NCI-H69 (cell line): ENCODE measurements at regions not wholly inside any gene's neighbourhood (a gene's known extent, or its start where the extent isn't known, plus 50 kb on each side); places are given as distances from the start of the nearest gene placed in this dataset.
"Not testable (repeated sequence)": the region's sequence is repeated elsewhere in the genome, so short reads cannot be mapped to it uniquely, and the experiment has no call there.

ENCODE experiments used
- DNase-seq: peaks from one replicate; lab custom pipeline; 2025; lab: John Stamatoyannopoulos, UW

DNA sequence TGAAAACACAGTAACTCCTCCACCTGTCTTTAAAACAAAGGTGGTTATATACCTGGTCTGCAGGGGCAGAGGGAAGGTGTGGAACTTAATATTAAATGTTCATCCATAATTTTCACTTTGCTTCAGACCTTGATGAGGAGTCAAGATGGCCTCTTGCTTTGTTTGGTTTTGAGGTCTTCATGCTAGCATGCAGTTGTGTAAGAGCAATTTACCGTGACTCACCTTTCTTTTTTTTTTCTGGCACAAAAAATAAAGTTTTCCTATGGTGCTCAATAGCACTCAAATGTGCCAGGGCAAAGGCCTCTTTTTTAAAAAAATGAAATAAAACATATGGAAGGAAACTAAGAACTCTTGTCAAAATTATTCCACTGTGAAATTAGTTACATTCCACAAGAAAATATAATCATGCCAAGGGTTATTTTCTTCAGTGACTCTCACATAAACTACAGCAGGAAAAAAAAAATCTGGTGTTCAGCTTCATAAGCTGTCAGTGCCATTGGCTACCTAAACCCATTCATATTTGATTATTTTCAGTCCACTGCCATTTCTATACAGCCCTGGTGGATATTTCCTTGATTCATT, 128.2 kb downstream of the SLC7A11 start:
- DNase-seq: no peak

DNA sequence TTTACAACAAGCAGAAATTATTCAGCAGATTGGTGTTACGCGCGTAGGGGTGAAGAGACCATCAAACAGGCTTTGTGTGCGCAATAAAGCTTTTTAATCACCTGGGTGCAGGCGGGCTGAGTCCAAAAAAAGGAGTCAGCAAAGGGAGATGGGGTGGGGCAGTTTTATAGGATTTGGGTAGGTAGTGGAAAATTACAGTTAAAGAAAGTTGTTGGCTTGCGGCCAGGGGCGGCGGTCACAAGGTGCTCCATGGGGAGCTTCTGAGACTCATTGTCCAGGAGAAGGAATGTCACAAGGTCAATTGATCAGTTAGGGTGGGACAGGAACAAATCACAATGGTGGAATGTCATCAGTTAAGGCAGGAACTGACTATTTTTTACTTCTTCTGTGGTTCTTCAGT, 129.3 kb downstream of the SLC7A11 start:
- not testable (repeated sequence) for DNase-seq

DNA sequence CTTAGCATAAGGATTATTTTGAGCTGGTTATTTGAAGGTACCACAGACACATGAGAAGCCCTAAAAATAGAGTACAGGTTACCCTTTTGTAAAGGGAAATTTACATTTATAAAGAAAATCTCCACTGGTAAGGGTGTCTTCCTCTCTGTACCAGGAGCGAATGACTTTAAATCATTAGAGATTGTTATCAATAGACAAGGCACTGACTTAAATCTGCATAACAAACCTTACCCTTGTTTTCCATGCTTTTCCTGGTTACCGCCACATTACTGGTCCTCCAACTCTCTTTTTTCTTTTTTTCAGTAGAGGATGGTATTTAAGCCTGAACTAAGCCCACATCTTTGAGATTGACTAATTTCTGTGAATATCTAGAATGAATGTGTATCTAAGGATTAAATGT, 129.8 kb downstream of the SLC7A11 start:
- DNase-seq: no peak

DNA sequence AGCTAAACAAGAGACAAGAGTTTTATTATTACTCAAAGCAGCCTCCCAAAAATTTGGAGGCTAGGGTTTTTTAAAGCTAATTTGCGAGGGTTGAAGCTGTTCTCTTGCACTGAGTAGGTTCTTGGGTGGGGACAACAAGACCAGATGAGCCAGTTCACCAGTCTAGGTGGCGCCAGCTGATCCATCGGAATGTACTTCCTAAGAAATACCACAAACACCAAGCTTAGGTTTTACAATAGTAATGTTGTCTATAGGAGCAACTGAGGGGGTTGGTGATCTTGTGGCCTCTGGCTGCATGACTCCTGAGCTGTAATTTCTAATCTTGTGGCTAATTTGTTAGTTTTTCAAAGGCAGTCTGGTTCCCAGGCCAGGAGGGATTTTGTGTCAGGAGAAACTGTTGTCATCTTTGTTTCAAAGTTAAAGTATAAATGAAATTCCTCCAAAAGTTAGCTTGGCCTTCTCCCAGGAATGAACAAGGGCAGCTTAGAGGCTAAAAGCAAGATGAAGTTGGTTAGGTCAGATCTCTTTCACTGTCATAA, 130.6 kb downstream of the SLC7A11 start:
- no peak for DNase-seq

DNA sequence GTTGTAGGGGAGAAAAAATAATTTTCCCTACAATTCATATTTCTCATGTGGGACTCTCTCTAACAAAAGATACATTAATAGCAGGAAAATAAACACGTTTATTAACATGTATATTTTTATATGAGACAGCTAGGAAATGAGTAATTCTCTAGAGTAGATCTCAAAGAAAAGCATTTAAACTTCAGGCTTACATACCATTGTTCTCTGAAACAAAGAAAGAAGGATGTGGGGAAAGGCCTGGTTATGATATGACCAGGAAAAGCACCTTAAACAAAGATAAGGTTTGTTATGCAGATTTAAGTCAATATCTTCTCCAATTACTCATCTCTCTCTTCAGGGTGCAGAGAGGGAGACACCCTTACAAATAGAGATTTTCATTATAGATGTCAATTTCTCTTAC, 131.3 kb downstream of the SLC7A11 start:
- DNase-seq: no peak

DNA sequence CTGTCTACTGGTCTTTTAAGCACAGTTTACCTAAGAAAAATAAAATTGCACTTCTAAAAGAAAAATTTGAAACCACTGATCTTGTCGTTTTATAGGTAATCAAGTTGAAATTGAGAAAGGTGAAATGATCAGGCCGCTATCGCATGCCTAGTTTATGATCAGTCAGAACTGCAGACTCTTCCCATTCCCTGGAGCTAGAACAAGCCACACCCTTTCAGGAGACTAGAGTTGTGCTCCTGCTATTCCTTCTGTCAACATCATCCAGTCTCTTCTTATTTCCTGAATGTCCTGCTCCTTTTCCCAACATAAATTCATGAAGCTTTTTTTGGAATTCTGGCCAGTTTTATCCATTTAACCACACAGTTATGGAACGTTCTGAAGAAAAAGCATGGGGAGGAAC, 135.1 kb downstream of the SLC7A11 start:
- DNase-seq: no peak

DNA sequence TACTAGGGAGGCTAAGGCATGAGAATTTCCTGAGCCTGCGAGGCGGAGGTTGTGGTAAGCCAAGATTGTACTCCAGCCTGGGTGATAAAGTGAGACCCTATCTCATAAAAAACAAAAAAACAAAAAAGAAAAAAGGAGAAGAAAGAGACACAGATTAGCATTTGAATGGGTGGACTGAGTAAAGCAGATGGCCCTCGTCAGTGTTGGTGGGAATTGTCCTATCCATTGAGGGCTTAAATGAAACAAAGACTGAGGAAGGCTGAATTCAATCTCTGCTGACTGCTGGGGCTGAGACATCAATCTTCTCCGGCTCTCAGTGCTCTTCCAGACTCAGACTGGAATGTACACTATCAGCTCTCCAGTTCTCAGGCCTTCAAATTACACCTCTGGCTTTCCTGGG, 136.8 kb downstream of the SLC7A11 start:
- DNase-seq: no peak

DNA sequence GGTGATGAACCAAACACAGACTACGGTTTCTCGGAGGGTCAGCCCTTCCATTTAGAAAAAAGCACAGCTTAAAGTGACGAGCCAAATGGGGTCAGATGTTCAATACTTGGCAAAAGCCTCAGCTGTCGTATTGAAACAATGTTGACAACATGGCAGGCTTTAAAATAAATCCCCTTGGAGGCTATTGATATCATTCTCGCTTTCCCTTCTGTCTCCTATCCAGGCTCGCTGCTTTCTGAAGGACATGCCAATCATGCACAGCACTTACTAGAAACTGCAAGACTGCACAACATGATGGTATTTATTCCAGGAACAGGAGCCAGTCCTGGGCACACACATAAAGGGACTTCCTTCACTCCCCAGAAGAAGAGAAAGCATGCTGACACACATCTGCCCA, 137.9 kb downstream of the SLC7A11 start:
- DNase-seq: no peak

DNA sequence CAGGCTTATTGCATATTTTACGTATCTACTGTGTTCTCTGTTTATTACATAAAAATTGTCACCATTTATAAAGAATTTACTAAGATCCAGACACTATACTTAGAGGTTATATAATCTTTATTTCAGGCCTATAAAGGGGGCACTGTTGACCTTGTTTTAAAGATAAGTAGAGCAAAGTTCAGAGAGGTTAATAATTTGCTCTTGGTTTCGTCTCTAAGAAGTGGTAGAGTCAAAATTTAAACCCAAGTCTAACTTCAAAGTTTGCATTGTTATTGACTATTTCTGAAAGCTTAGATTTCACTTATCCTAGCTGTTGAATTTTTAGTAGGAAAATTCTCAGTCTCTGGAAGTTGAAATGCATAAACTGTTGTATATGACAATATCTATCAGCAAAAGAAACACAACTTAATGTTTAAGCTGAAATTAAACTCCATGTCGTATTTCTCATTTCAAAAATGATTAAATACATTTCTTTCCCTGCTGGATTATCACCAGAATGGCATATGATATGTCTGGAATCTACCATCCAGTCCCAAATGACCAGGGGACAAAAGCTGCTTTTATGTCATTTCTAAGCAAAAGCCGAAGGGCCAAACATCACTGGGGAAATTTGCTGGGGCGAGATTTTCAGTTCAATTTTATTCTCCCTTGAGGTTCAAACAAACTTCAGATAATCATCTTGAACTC, 138.4 kb downstream of the SLC7A11 start:
- no peak for DNase-seq

DNA sequence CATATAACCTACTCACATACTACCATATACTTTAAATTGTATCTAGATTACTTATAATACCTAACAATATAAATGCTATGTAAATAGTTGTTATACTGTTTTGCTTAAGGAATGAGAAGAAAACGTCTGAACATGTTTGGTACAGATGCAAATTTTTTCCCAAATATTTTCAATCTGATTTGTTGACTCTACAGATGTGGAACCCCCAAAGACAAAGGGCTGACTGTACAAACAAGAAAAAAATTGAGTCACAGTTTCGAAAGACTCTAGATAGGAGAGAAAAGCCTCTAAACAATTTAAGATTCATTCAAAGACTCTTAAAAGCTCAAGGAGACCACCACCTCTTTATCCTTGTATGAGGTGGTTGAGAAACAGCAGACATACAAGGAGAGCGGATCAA, 142.8 kb downstream of the SLC7A11 start:
- no peak for DNase-seq

DNA sequence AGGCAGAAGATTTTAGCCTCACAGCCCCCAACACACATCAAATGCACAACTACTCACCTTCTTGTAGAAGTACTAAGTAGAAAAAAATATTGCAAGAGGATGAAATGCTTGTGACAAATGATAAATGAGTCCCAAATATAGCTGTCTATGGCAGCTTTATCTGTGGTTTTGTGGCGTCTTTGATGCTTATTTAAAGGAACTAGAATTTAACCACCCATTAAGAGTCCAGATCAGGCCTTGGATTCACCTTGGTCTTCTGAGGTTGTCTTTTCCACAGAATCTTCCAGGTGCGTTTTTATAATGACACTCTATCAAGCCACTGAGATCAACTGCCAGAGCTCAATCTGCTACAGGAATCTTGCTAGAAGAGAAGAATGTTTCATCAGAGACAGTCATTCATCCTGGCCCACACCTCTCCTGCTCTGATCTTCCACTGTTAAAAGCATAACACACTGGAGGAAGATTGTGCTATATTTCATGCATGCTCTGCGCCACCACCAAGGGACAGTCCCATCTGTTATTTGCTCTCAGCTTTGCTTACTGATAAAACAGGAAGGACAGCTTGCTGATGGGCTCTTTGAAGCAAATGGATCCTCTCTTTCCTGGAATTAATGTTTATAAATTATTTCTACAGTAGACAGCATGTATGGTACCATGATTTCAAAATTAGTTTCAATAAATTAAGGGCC, 144.1 kb downstream of the SLC7A11 start:
- peak; percentile 53 for DNase-seq

DNA sequence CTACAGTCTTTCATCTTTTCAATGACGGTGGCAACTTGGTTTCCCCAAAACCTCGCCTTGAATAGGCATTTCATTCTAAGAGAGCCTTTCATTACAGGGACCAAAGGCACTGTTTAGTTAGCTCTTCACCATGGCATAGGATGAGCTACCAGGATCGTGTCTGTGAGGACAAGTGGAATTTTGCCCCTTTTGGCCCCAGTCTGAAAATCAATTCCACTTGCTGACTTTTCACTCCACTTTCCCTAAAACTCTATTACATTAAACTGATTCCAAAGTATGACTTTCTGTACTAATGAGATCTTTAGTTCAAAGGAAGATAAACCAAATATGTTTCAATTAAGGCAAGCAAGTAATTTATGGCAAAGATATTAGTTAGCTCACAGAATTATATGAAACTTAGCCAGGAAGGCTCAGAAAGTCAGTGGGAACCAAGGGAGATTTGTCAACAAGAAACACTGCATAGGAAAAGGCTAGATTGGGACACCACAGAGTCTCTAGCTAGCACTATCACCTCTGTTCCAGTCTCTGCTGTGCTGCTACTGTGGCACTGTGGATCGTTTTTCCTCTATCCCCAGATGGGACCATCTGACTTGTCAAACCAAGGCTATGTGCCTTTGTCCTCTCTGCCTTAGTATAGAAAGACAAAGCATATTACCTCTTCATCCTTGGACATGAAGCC, 145.6 kb downstream of the SLC7A11 start:
- no peak for DNase-seq

DNA sequence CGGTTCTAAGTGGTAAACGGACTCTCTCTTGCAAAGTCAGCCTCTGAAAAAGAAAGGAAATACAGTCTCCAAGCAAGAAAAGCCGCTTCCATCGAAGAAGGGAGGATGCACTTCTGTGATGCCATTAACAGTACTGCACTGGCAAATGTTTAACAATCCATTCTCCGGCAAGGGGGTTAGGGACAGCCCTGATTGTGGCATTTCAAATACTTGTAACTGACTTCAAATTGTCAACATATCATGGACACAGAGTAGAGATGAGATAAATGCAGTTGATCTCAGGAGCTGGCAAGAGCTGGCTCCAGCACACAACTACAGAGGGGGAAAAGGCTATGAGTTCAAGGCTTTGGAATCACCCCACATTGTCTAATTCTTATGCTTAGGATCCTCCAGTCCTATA, 146.8 kb downstream of the SLC7A11 start:
- DNase-seq: no peak

DNA sequence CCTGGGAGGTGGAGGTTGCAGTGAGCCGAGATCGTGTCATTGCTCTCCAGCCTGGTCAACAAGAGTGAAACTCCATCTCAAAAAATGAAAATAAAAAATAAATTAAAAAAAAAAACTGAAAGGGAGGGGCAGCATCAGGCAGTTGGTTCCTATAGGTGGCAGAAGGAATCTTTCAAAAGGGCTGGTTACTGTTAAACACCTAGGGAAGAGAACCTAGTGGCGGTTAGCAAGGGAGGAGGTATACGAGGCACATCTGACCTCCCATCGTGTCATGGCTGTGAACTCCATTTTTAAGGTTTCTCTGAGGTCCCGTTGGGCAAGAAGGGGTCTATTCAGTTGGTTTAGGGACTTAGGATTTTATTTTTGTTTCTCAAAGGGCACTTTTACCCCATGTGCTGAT, 150.1 kb downstream of the SLC7A11 start:
- DNase-seq: peak; percentile 11

DNA sequence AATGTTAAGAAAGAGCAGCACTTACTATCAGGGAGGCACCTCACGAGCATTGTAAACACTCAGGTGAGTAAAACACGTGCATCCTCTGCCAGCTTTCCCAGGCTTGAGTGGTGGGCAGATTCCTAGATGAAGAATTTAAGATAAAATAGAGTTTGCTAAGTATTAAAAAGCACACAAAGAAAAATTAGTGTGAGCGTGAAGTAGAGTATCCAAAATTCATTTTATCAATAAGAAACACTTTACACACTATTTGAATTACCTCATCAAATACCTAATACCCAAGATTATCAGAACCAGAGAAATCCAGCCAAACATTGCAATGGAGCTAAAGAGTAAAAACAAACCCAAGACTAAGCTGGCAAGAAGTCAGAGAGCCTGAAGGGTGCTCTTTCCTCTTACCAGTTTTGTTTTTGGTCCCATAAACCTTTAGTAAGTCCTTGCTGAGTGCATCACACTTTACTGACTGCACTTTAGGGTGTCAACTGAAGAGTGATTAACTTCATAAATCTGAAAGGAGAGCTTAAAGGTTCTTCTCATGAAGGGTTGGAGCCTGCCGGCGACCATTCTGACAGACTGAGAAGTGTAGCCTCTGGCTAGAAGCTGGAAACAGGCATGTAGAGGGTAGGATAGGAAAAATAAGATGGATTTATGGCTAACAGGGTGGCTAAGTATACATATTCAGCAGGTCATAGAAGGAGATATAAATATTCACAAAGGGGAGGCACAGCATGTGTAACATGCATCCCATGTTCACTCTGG, 151.1 kb downstream of the SLC7A11 start:
- no peak for DNase-seq

DNA sequence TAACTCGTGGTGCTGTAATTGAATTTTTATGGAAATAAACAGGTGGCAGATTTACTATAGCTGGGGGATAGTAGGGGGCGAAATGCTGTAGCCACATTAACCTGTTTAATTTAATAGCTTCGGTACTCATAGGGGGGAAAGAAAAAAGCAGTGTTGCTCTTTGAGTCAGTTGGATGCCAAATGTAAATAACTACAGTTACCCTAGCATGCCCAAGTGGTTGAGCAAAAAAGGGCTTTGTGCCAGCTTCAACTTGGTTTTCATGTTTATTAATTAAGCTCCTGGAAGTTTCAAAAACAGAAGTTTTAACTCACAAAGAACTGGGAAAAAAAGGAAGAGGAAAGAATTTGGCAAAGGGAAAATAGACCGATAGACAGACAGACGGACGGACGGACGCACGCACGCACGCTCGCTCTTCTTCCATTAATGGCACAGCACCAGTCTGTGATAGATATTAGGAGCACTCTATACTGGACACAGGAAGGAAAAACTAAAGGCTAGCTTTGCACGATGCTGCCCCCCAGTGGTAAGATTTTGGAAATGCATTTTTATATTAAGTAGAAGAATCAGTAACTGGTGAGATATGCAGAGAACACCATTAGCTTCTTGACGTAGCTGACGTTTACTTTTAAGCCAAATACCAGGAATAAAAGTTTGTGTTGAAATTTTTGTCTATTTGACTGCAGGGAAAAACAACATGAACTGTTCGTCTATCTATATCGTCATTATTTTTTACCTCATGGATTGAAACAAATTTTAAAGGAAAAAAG, 151.8 kb downstream of the SLC7A11 start:
- peak; percentile 76 for DNase-seq

DNA sequence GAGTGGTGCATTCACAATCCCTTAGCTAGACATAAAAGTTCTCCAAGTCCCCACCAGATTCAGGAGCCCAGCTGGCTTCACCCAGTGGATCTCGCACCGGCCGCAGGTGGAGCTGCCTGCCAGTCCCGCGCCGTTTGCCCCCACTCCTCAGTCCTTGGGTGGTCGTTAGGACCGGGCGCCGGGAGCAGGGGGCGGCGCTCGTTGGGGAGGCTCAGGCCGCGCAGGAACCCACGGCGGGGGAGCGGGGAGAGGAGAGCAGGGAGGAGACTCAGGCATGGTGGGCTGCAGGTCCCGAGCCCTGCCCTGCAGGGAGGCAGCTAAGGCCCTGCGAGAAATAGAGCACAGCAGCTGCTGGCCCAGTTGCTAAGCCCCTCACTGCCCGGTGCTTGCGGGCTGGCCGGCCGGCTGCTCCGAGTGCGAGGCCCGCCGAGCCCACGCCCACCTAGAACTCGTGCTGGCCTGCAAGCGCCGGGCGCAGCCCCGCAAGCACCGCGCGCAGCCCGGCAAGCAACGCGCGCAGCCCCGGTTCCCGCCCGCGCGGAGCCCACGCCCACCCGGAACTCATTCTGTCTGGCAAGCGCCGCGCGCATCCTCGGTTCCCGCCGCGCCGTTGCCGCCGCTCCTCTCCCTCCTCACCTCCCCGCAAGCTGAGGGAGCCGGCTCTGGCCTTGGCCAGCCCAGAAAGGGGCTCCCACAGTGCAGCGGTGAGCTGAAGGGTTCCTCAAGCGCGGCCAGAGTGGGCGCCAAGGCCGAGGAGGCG, 153.5 kb downstream of the SLC7A11 start:
- DNase-seq: no peak

DNA sequence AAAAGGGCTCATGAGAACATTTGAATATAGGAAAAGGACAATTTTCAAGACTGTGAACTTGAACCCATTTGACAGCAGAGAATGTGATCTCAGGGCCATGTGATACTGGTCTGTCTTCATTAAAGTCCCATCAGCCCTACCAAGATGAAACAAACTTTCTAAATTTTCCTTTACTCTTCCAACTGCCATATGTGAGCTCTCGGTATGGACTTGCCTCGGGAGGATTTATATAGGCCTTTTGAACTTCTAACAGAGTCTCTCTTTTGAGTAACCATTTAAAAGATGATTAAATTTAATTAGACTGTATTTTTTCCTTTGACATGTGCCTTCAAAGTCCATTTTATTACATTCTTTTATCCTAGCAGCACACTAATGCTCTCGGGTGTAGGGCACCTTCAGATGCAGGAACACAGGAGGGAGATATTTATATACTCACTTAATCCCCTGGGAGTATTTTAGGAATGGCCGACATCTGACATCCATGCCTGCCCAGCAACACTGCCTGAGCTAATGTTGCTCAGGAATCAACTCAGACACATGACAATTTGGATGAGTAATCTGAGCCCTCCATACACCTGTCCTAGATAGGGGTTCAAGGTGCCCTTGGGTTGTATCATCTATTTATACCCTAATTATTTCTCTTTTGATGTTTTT, 155.0 kb downstream of the SLC7A11 start:
- peak; percentile 57 for DNase-seq

DNA sequence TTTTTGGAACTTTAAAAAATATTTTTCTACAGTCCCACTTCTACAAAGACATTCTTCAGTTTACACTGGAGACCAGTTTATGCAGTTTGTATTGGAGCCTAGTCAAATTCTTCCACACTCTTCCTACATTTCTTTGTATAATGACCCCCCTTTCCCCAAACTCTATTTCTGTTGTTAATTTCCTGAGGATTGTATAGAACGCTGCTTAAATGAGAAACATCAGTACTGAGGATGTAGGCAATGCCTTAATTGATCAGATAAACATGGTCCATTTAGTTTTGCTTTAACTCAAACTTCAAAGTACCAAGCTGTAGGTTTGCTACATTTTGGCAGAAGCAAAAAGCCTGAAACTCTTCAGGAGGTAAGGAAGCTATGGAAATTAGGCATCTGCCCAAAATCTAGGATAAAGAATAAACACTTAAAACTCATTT, 155.5 kb downstream of the SLC7A11 start:
- DNase-seq: no peak
